ENCODE measurements at regions not wholly inside any gene's neighbourhood (a gene's known extent, or its start where the extent isn't known, plus 50 kb on each side); places are given as distances from the start of the nearest gene placed in this dataset.

- Histone ChIP-seq H3K36me3 (replicated peaks in 1 of 2; ENCODE audit: control insufficient read depth in 1 of 2, insufficient read depth in 2 of 2, low read length in 1 of 2) (no peaks in the 10 kb centered on the region), H3K4me3 (ENCODE audit: low read depth in 2 of 2, low read length in 1 of 2) (no peak overlapping the region), H3F3A (replicated peaks; ENCODE audit: insufficient read depth) (no peaks in the 10 kb centered on the region), H3K4me2 (no peak overlapping the region), H3K27me3 (ENCODE audit: insufficient read depth) (no peaks in the 10 kb centered on the region), H3K9me3 (no peaks in the 10 kb centered on the region), H3K4me1 (ENCODE audit: control insufficient read depth in 1 of 2, insufficient read depth in 2 of 2, low read depth in 1 of 2, low read length in 1 of 2) (peaks cover 0 to 5% of the 10 kb centered on the region in 2 experiments; a peak in 1 of 4 replicates), H3K79me2 (ENCODE audit: insufficient read depth) (no peaks in the 10 kb centered on the region), H3K9me2 (no peaks in the 10 kb centered on the region), H3K9ac (no peak overlapping the region), H2AFZ (ENCODE audit: low read depth) (no peak overlapping the region), H3K27ac (ENCODE audit: low read depth in 2 of 2, low read length in 1 of 2) (no peak overlapping the region), H4K20me1 (ENCODE audit: insufficient read depth) (no peaks in the 10 kb centered on the region)
- no peak for DNase-seq
- ChIA-PET CTCF (no interaction called here), POLR2A (no interaction called here)
- TF ChIP-seq REST (IDR thresholded peaks at IDR 0.05; ENCODE audit: low read depth, low read length) (no peak), CTCF (IDR thresholded peaks at IDR 0.05) (no peak), TCF12 (IDR thresholded peaks at IDR 0.05) (no peak), JUND (IDR thresholded peaks at IDR 0.05) (no peak), USF2 (IDR thresholded peaks at IDR 0.05; ENCODE audit: borderline replicate concordance, low read depth, low read length) (no peak), RAD21 (IDR thresholded peaks at IDR 0.05; ENCODE audit: low read length) (no peak), MXI1 (IDR thresholded peaks at IDR 0.05; ENCODE audit: low read depth, low read length) (no peak), IRF3 (IDR thresholded peaks at IDR 0.05; ENCODE audit: low read depth, low read length) (no peak), RCOR1 (IDR thresholded peaks at IDR 0.05; ENCODE audit: low read length) (no peak), PBX3 (IDR thresholded peaks at IDR 0.05) (no peak), TEAD4 (IDR thresholded peaks at IDR 0.05; ENCODE audit: borderline replicate concordance, insufficient read depth) (no peak)
- WGBS (ENCODE audit: low lambda C conversion rate), result 21% methylated on average over 1 of the region's 1 CpG
Observed at GRCh38 chr5:67878933-67879332, 336.6 kb upstream of the PIK3R1 start.
